Fibroblast of skin of right quadriceps (primary cell): ENCODE measurements at regions not wholly inside any gene's neighbourhood (a gene's known extent, or its start where the extent isn't known, plus 50 kb on each side); places are given as distances from the start of the nearest gene placed in this dataset.
A peak's percentile ranks its signal among the peaks of the same experiment; 100 is the strongest.

Experiments used
- DNase-seq: peaks from one replicate; pipeline ENCODE4 v3.0.0-alpha.2; 2013

DNA sequence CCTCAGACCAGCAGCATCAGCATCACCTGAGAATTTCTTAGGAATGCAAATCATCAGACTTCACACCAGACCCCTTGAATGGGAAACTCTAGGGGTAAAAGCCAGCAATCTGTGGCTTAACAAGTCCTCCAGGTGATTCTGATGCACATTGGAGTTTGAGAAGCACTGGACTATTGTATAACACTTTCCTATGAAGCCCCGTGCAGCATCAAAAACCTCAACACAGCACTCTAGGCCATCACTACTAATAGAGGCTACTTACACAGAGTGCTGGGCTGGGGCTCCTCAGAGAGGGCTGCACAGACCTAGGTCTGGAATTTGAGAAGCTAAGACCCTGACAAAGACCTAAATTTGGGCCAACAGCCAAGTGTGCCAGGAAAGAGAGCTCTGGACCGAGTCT is 95.7 kb upstream of the ARAP3 start:
- DNase-seq = no peak

DNA sequence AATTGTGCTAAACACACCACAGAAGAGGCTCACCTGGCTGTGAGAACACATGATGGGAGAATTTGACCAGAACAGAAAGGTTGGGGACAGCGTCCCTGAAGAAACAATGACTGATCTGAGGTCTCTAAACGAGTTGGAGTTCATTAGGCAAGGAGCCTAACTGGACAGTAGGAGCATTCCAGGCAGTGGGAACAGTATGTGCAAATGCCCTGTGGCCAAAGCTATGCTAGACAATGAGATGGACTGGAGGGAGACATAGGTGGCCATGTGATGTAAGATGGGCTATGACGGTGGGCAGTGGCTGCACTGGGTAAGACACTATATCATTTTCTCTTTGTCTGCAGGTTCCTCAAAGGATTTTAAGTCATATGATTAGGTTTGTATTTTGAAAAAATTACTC is 95.1 kb upstream of the ARAP3 start:
- no peak for DNase-seq

DNA sequence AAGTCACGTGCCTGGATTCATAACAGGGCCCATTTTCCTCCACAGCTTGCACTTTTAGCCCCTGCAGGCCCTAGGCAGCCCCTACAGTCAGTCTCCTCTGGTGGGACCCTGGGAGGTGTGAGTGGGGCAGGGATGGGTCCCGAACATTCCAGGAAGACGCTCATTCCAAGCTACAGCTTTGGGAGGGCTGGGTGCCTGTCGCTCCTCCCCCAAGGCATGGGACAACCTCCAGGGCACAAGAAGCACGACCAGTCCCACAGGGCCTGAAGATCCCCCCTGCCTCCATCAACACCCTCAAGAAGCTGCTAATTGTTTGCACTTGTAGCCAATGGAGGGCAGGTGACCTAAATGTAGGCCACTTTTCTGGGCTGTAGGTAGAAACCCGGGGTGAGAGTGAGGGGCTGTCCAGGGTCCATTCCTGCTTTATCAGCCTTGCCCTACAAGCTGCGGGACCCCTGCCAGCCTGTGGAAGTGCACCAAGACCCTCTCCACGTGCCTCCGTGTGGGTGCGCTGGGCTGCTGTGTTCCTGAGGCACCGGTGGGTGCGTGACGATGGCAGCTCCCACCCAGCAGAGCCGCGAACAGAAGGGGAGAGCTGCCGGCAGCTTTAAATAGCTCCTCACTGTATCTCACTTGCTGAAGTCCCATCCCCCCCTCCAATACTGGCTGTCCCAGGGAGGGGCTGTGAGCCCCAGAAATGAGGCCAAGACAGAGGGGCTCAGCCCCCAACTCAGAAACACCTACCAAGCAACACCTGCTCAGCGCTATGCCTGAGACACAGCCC is 91.9 kb upstream of the ARAP3 start:
- no peak for DNase-seq

DNA sequence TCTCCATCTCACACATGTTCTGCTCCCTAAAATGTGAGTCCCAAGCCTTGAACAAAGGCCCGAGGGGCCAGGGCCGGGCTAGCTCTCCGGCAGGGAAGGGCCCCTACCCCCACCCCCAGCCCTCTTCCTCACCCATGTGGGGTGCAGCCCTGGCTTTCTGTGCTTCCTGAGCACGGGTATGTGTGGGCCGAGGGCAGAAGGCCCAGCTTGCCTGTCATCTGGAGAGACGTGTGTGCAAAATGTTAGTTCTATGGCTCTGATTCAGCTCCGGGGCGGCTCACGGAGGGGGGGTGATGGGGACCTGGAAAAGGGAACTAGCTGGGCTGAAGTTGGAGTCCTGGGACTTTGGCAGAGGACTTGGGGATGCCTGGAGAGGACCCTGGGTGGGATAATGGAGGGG is 90.3 kb upstream of the ARAP3 start:
- DNase-seq = peak; percentile 8

DNA sequence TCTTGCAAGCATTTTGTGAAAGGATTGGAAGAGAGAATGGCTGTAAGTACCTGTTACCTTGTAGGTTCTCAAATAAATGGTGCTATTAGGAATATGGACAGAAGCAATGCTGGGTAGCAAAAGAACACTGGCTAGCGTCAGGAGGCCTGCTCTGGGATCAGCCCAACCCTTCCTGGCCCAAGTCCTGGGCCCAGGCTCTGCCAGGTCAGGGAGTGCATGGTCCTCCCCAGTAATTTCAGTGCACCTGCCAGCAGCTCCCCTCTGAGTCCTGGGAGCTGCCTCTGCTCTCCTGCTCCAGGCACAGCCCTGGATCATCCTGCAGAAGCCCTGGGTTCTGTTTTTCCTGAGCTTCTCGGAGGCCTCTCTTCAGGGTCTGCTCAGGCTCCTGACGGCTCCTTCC is 89.5 kb upstream of the ARAP3 start:
- DNase-seq = no peak

DNA sequence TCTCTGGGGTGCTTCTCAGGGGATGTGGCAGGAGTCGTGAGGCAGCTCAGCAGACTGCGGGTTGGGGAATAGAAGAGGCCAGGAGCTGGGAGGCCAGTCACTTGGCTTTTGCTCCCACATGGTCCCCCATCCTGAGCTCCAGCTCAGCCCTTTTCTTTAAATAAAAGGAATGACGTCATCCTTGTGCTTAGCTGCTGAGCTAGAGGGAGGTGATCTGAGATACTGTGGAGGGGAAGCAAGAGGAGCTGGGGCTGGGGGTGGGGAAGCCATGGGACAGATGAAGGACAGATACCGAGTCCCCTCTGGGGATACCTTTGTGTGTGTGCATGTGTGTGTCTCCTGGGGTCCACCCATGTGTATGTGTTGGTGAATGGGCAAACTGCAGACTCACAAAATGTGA is 89.0 kb upstream of the ARAP3 start:
- DNase-seq = peak; percentile 5

DNA sequence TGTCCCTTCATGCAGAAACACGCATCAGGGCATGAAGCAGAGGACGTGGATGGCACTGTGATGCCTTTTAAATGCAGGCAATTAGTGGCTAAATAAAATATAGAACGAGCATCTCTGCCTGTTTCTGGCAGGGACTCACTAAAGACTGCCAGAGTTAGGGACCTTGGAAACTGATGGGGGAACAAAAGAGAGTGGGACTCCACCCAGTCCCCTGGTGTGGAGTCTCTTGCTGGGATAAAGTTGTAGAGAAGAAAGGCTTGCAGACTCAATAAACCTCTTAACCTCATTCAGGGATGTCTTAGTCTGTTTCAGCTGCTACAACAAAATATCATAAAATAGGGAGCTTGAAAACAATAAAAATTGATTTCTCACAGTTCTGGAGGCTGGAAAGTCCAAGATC is 87.6 kb upstream of the ARAP3 start:
- DNase-seq = no peak

DNA sequence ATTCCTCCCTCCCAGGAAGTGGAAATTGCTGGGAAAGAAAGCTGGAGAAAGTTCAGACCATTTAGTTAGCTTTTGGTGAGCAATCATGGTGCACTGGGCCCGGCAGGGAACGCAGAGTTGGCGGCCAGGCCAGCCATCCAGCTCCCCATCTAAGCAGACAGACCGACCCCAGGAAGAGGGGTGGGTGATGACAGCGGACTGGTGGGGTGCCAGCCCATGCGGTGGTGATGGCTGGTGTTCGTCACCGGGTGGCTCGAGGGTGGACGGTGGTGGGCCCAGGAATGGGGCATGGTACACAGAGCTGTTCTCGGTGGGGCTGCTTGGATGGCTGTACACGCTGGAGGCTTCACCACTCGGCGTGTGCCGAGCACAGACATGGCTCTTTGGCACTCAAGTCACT is 85.6 kb upstream of the ARAP3 start:
- DNase-seq = no peak

DNA sequence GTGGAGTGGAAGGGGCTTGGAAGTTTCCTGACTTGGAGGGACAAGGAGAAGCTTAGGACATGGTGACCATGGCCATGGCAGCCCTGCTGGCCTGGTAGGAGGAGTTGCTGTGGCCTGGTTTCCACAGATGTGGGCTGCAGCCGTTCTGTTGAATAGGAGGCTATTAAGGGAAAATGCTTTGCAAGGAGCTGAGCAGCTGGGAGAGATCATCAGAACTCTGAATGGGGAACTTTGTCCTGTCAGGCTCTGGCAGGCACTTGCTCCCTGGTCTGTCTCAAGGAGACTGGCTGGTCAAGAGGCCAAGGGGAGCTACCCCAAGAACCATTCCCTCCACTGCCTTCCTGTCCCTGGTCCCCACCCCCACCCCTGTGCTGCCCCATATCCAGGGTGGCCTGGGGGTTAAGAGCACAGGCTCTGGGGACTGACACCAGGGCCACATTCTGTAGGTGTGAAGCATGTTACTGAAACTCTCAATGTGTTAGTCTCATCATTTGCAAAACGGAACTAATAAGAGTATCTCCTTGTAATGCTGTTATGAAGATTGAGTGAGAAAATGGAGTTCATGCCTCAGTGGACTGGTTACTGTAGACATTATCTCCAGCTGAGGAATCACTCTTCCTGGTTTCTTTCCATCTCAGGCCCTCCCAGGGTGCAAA is 84.0 kb upstream of the ARAP3 start:
- no peak for DNase-seq

DNA sequence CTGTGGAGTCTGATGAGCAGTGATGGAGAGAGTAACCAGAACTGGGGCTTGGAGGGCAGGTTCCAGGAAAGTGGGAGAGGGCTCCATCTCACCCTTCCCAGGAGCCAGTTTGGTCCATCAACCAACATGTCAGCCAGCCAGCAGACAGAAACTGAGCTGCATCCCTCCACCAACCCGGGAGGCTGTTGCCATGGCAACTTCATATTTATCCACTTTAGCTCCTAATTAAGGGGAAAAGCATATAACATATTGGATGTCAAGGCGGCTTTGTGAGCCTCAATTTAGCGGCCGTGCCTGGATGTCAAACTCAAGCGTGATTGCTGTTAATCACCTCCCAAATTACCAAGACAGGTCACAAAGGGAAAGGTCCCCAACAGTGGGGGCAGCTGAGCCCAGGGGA is 81.5 kb upstream of the ARAP3 start:
- no peak for DNase-seq

DNA sequence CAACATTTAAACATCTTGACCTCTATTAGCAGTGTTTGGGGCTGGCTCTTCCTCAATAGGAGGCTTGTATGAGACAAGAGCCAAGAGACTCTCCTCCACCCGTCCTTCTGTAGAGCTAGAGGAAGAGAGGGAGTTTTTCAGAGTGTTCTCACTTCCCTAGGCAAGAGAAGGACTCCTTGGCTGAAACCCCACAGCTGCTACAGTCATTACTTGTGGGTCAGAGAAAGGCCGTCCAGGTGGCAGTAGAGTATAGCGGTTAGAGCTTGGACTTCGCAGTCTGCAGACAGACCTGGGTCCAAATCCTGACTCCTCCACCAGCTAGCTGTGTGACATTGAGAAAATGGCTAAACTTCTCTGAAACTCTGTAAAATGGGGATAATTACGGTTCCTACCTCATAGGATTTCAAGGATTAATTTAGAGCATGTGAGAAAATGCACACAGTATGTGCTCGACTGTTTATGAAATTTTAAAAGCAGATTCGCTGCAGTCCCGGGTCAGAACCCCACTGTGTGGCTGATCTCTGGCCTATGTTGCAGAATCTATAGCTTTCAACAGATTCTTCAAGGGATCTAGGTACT is 80.8 kb upstream of the ARAP3 start:
- no peak for DNase-seq

DNA sequence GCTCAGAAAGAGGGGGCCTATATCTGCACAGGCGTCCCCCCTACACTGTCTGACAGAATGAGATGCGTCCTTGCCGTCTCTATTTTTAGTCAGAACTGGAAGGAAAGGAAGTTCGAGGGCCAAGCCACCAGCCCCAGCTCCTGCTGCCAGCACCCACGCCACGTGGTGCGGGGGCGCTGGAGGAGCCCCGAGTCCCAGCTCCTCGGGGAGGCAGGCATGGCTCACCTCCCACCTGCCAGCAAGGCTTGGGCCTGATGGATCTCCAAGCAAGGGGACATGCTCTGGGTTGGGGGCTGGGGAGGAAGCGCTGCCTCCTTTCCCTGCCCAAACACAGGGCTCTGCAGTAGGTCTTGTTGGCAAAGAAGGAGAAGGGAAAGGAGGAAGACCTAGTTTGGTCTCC is 80.3 kb upstream of the ARAP3 start:
- no peak for DNase-seq

DNA sequence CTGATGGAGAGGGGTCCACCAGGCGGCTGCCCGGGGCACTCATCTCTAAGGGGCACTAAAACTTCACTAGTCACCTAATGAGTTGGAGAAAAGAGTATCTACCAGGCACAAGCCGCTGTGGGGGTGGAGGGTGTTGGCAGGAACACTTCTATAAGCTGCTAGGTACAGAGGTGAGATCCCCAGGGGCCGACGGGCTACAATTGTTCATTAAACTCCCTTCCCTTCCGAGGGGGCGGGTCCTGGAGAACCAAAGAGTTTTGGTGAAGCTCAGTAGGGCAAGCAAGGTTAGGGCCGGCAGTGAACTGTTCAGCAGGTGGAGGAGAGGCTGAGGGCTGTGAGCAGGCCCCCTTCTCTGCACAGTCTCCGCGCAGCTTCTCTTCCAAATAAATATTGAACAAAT is 78.7 kb upstream of the ARAP3 start:
- no peak for DNase-seq

DNA sequence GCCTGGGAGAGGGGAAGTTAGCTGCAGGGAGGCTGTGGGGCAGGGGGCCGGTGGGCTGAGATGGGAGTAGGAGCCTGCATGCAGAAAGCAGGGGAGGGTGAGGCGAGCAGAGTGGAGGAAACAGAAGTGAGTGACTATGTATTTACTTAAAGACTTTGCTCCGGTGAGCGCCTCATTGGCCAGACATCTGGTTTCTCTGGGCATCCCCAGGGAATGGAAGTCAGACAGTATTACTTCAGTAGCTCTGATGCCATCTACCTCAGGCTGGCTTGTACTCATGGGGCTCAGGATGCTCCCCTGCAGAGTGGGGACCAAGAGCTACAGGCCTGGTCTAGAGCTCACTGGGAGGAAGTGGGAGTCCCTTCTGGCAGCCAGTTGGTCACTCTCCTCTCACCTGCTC is 78.2 kb upstream of the ARAP3 start:
- no peak for DNase-seq

DNA sequence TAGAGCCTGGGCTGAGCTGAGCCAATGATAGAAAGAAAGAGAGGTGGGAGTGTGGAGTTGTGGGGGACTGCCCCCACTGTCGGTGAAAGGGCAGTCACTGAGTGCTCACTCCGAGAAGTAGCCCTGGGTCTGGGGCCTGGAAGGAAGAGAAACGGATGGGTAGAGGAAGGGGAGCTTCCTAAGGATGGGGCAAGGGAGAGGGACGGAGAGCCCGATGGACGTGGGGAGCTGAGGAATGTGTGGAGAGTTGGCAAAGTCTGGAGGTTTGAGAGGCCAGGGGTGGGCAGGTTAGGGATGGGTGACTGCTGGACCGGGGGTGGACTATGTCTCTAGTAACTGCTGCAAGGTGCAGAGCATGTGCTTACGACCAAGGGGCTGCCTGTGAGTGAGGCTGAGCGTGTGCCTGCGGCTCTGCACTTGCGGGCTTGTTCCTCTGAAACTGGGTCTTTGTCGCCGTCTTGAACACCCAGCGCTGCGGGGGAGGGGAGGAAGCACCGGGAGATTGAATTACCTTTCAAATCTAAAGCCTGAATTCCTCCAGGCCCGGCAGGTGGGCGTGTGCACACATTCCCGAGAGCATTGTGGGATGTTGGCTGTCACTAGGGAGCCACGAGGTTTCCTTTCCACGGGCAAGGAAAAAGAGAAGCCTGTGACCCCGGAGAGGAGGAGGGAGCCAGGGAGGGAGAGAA is 76.4 kb upstream of the ARAP3 start:
- DNase-seq = no peak

DNA sequence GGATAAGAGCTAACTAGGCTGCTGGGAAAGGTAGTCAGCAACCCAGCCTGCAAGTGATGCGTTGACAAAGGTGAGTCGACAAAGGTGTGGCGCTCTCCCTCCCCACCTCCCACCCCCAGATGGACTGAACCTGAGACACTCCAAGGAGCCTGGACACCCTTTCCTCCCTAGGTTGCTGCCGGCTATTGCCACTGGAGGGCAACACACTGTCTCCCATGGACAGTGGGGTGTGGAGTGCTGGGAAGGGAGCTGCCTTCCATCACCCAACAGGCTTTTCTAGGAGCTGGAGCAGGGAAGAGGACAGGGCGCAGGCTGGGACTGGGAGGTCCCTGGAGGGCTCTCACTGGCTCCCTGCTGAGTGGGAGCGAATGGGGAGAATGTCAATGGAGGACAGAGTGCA is 75.4 kb upstream of the ARAP3 start:
- DNase-seq = peak; percentile 33

DNA sequence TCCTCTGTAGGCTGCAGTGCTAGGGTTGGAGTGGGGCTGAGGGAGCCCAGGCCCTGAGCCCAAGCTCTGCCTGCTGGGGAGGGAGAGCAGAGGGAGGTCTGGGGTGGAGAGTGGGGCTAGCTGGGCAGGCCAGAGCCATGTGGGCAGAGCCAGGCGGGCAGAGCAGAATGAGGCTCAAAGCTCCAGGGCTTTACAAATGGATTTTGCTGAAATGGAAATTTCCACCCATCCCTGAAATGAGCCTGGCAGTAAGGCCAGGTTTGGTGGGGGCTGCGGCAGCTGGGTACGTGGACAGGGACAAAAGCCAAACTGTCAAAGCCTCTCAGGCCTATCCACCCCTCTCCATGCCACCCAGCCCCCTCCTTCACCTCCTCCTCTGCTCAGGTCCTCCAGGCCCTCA is 74.2 kb upstream of the ARAP3 start:
- no peak for DNase-seq

DNA sequence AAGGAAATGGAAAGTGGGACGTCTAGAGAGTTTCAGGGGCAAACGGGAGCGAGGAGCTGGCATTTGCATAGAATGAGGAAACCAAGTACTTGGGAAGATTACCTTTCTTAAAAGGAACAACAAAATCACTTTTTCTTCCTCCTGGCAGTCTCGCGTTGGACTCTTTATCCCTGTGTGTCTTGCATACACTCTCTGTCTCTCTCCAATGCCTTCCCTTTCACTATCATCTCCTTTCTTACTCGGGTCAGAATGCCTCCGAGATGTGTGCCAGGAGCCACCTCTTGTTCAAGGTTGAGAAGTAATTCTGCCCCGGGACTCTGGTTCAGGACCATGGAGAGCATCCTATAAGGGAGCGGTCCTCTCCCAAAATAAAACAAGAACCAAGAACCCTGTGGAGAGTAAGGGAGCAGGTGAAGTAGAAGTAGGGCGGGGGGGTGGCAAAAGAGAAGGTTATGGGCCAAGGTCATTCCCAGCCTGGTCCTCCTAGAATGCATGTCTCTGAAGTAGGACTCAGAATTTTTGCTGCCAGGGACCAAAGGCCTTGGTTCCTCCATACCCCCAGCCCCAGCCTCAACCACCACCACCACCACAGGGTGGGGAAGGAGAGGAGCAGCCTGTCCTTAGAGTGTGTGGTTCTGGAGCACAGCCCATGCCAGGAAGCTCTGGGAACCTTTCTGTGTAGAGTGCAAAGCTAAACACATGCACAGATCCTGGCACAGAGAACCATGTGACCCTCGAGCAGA is 72.1 kb upstream of the ARAP3 start:
- DNase-seq = peak; percentile 40

DNA sequence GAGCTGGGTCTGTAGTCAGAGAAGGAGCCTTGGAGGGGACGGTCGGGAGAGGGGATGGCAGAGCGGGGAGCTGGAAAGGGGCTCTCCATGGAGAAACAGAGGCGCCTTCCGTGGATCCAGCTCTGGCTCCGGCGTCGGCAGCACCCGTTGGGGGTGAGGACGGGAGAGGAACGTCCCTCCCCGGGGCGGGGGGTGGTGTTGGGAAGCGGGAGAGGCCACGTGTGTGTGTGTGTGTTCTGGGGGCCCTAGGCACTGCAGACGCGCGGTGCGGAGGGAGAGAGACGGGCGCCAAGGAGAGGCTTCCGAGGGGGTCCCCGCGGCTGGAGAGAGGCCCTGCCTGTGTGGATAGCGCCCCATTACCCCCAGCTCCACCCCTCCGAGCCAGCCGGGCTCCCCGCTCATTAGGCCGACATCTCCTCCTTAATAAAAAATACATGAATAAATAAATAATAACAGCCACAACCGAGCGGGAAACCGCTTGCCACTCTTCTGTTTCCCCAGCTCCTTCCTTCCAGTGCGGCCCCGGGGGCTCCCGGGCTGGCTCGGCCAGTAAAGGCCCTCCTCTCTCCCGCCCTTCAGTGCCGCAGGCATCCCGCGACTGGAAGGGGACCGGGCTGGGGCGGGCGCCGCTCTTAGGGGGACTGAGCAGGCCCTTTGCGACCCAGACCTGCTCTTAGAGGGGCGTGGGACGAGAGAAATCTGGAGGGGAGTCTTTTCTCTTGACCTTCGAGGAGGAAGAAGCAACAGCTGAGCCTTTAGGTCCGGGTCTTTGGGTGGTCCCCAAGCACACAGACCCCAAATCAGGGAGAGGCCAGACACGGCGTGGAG is 71.3 kb upstream of the ARAP3 start:
- DNase-seq = no peak

DNA sequence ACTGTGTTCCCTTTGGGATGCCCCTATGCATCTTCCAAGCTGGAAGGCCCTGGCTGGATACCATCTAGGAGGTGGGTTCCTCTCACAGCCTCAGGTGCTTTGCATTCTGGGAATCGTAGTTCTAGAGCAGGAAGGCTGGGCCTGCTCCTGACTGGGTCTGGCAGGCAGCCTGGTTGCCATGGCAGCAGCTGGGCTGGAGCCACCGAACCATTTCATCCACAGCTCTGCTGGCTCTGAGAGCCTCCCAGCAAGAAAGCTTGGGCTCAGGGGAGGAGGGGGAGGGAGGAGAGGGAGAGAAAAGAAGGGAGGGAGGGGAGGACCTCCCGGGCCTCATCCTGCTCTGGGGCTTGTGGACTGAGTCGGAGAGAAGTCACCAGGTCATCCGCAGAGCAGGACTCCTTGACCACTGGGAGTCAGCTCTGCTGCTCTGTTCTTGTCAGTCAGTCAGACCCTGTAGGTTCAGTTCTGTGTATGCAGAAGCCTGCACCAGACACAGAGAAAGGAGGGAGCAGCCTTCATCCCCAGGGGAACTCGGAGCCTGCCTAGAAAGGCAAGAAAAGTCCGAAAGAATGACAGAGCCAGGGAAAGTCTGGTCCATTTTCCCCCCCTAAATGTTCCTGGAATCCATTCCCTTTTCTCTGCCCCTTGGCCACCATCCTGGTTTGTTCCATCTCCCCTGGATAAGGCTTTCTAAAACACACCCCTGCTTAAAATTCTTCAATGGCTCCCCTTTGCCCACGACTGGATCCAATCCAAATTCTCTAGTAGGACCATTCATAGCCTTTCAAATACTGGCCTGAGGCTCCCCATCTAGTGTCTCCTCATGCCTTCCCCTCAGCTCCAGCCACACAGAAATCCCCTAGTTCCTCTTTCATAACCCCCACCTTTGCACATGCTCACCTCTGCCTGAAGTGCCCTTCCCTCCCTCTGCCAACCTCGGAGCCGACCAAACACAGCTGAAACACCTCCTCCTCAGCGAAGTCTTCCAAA is 65.4 kb upstream of the ARAP3 start:
- peak; percentile 21 for DNase-seq

DNA sequence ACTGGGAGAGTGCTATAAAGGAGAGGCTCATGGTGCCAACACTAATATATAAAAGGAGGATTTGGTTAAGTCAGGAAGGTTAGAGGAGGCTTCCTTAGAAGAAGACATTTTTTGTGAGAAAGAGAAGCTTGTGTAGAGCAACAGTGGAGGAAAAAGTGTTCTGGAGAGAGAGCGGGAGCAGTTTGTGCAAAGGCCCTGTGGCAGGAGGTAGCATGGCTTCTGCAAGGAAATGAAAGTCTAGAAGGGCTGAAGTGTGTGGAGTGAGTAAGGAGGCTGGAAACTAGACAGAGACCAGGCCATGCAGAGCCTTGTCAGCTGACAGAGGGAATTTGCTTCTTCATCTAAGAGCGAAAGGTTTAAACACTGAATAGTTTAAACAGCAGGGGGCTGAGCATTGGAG is 64.4 kb upstream of the ARAP3 start:
- no peak for DNase-seq
